ENCODE measurements at regions not wholly inside any gene's neighbourhood (a gene's known extent, or its start where the extent isn't known, plus 50 kb on each side); places are given as distances from the start of the nearest gene placed in this dataset.
"Not testable (repeated sequence)": the region's sequence is repeated elsewhere in the genome, so short reads cannot be mapped to it uniquely, and the experiment has no call there.

GRCh38 chr3:177705976-177706823 is 508.9 kb upstream of the TBL1XR1 start:
- Histone ChIP-seq H3K4me3 (ENCODE audit: low read length) (no peak overlapping the region), H3K36me3 (ENCODE audit: control insufficient read depth, insufficient read depth, low read length) (no peaks in the 10 kb centered on the region), H3K27ac (ENCODE audit: low read depth, low read length) (no peak overlapping the region), H3K9ac (ENCODE audit: low read length) (no peak overlapping the region), H3K4me1 (ENCODE audit: control insufficient read depth, insufficient read depth, low read length) (peaks cover 10% of the 10 kb centered on the region), H3K27me3 (ENCODE audit: control insufficient read depth, insufficient read depth, low read length) (no peaks in the 10 kb centered on the region)

DNA sequence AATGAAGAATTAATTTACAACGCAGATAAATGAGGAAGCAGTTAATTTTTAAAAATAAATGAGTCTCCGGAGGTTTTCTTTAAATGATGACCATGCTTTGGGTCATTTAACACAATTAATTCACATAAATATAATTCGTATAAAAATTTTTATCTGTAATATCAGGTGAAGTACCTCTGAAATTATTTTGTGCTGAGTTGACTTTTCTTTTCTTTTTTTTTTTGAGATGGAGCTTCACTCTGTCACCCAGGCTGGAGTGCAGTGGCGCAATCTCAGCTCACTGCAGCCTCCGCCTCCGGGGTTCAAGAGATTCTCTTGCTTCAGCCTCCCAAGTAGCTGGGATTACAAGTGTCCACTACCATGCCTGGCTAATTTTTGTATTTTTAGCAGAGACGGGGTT is 512.2 kb upstream of the TBL1XR1 start:
- not testable (repeated sequence) for H3K9ac ChIP-seq (ENCODE audit: low read length); H3K36me3 ChIP-seq (ENCODE audit: control insufficient read depth, insufficient read depth, low read length); H3K27me3 ChIP-seq (ENCODE audit: control insufficient read depth, insufficient read depth, low read length); H3K27ac ChIP-seq (ENCODE audit: low read depth, low read length); H3K4me3 ChIP-seq (ENCODE audit: low read length)
- H3K4me1 ChIP-seq (ENCODE audit: control insufficient read depth, insufficient read depth, low read length) = peaks cover 12% of the 10 kb centered on the region

DNA sequence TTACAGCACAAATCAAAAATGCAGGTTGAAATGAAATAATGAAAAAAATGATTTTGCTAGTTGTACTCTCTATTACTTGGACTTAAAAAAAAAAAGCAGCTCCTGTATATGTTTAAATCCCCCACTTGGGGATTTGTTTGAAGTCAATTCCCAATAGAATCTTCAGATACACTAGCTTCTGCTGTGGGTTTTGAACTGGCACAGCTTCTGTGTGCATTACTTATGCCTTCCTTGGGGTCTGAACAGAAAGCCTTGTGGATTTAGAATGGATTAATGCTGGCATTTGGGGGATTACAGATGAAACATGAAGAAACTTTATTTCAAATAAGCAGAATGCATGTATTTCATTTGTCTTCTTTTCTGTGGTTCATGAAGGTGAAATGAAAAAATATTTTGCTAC is 513.2 kb upstream of the TBL1XR1 start:
- Histone ChIP-seq H3K27ac (ENCODE audit: low read depth, low read length) (no peak overlapping the region), H3K4me3 (ENCODE audit: low read length) (no peak overlapping the region), H3K4me1 (ENCODE audit: control insufficient read depth, insufficient read depth, low read length) (peaks cover 15% of the 10 kb centered on the region), H3K36me3 (ENCODE audit: control insufficient read depth, insufficient read depth, low read length) (no peaks in the 10 kb centered on the region), H3K27me3 (ENCODE audit: control insufficient read depth, insufficient read depth, low read length) (no peaks in the 10 kb centered on the region), H3K9ac (ENCODE audit: low read length) (no peak overlapping the region)

DNA sequence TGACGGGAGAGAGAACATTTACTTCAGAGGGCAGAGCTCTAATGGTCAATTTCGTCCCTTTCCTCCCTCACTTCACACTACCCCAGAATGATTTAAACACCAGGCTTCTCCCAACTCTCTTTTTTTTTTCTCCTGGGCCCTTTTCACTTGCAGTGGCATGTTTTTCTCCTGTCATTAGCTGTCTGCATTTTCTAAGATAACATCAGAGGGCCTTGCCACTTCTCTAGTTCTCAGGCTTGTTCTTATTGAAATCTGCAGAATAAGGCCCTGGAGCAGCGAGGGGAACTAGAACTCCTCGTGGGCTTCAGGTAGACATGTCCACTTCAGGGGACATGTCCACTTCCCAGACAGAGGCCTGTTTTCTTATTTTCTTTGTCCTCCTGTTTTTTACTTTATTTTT is 514.4 kb upstream of the TBL1XR1 start:
- Histone ChIP-seq H3K4me1 (ENCODE audit: control insufficient read depth, insufficient read depth, low read length) (peaks cover 7% of the 10 kb centered on the region), H3K36me3 (ENCODE audit: control insufficient read depth, insufficient read depth, low read length) (no peaks in the 10 kb centered on the region), H3K27ac (ENCODE audit: low read depth, low read length) (no peak overlapping the region), H3K9ac (ENCODE audit: low read length) (no peak overlapping the region), H3K27me3 (ENCODE audit: control insufficient read depth, insufficient read depth, low read length) (no peaks in the 10 kb centered on the region), H3K4me3 (ENCODE audit: low read length) (no peak overlapping the region)

- Histone ChIP-seq H3K27ac (ENCODE audit: low read depth, low read length) (no peak overlapping the region), H3K4me3 (ENCODE audit: low read length) (no peak overlapping the region), H3K36me3 (ENCODE audit: control insufficient read depth, insufficient read depth, low read length) (no peaks in the 10 kb centered on the region), H3K27me3 (ENCODE audit: control insufficient read depth, insufficient read depth, low read length) (no peaks in the 10 kb centered on the region), H3K4me1 (ENCODE audit: control insufficient read depth, insufficient read depth, low read length) (peaks cover 4% of the 10 kb centered on the region), H3K9ac (ENCODE audit: low read length) (no peak overlapping the region)
Measured at GRCh38 chr3:177713928-177714900, 516.9 kb upstream of the TBL1XR1 start.

GRCh38 chr3:177714945-177715344 is 517.7 kb upstream of the TBL1XR1 start:
- peaks cover 4% of the 10 kb centered on the region for H3K4me1 ChIP-seq (ENCODE audit: control insufficient read depth, insufficient read depth, low read length)
- no peaks in the 10 kb centered on the region for H3K36me3 ChIP-seq (ENCODE audit: control insufficient read depth, insufficient read depth, low read length)
- H3K4me3 ChIP-seq (ENCODE audit: low read length) = no peak overlapping the region
- H3K27ac ChIP-seq (ENCODE audit: low read depth, low read length) = no peak overlapping the region
- no peak overlapping the region for H3K9ac ChIP-seq (ENCODE audit: low read length)
- H3K27me3 ChIP-seq (ENCODE audit: control insufficient read depth, insufficient read depth, low read length) = no peaks in the 10 kb centered on the region

DNA sequence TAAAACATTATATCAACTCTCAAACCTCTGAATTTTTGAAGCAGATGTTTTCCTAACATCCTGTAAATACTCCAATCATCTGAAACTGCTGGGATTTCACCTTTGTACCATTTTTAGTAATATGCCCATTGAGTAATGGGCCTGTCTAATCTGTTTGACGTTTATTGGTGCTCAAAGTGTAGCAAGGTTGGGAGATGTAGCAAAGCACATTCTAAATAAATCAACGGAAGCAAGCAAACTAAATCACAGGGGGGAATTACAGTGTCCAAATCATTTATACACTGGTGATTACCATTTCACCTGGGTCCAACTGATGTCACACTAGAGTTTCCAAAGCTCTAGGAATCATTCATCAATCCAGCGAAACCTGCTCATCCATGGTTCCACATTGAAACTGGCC is 518.7 kb upstream of the TBL1XR1 start:
- Histone ChIP-seq H3K27ac (ENCODE audit: low read depth, low read length) (no peak overlapping the region), H3K27me3 (ENCODE audit: control insufficient read depth, insufficient read depth, low read length) (no peaks in the 10 kb centered on the region), H3K9ac (ENCODE audit: low read length) (no peak overlapping the region), H3K4me1 (ENCODE audit: control insufficient read depth, insufficient read depth, low read length) (peaks cover 4% of the 10 kb centered on the region), H3K4me3 (ENCODE audit: low read length) (no peak overlapping the region), H3K36me3 (ENCODE audit: control insufficient read depth, insufficient read depth, low read length) (no peaks in the 10 kb centered on the region)

- H3K9ac ChIP-seq (ENCODE audit: low read length); H3K4me3 ChIP-seq (ENCODE audit: low read length); H3K27ac ChIP-seq (ENCODE audit: low read depth, low read length); H3K36me3 ChIP-seq (ENCODE audit: control insufficient read depth, insufficient read depth, low read length); H3K27me3 ChIP-seq (ENCODE audit: control insufficient read depth, insufficient read depth, low read length): not testable (repeated sequence)
- H3K4me1 ChIP-seq (ENCODE audit: control insufficient read depth, insufficient read depth, low read length) = peaks cover 27% of the 10 kb centered on the region
Measured at GRCh38 chr3:177720927-177721326, 523.6 kb upstream of the TBL1XR1 start.

GRCh38 chr3:177721864-177722785 is 524.8 kb upstream of the TBL1XR1 start:
- H3K4me1 ChIP-seq (ENCODE audit: control insufficient read depth, insufficient read depth, low read length) = peaks cover 27% of the 10 kb centered on the region
- H3K27me3 ChIP-seq (ENCODE audit: control insufficient read depth, insufficient read depth, low read length) = no peaks in the 10 kb centered on the region
- H3K36me3 ChIP-seq (ENCODE audit: control insufficient read depth, insufficient read depth, low read length) = no peaks in the 10 kb centered on the region
- H3K4me3 ChIP-seq (ENCODE audit: low read length) = no peak overlapping the region
- H3K9ac ChIP-seq (ENCODE audit: low read length) = no peak overlapping the region
- peak overlapping the region; percentile 38 for H3K27ac ChIP-seq (ENCODE audit: low read depth, low read length)

GRCh38 chr3:177724020-177724638 is 526.8 kb upstream of the TBL1XR1 start:
- Histone ChIP-seq H3K4me3 (ENCODE audit: low read length) (no peak overlapping the region), H3K36me3 (ENCODE audit: control insufficient read depth, insufficient read depth, low read length) (no peaks in the 10 kb centered on the region), H3K27me3 (ENCODE audit: control insufficient read depth, insufficient read depth, low read length) (no peaks in the 10 kb centered on the region), H3K27ac (ENCODE audit: low read depth, low read length) (peak overlapping the region; percentile 59), H3K4me1 (ENCODE audit: control insufficient read depth, insufficient read depth, low read length) (peaks cover 27% of the 10 kb centered on the region), H3K9ac (ENCODE audit: low read length) (no peak overlapping the region)

- no peaks in the 10 kb centered on the region for H3K27me3 ChIP-seq (ENCODE audit: control insufficient read depth, insufficient read depth, low read length)
- H3K4me3 ChIP-seq (ENCODE audit: low read length) = no peak overlapping the region
- H3K9ac ChIP-seq (ENCODE audit: low read length) = no peak overlapping the region
- H3K36me3 ChIP-seq (ENCODE audit: control insufficient read depth, insufficient read depth, low read length) = no peaks in the 10 kb centered on the region
- H3K4me1 ChIP-seq (ENCODE audit: control insufficient read depth, insufficient read depth, low read length) = peaks cover 27% of the 10 kb centered on the region
- H3K27ac ChIP-seq (ENCODE audit: low read depth, low read length) = no peak overlapping the region
Measured at GRCh38 chr3:177725165-177725564, 527.9 kb upstream of the TBL1XR1 start.

All from rectal smooth muscle tissue (tissue), 1 donor.